ENCODE measurements at regions not wholly inside any gene's neighbourhood (a gene's known extent, or its start where the extent isn't known, plus 50 kb on each side); places are given as distances from the start of the nearest gene placed in this dataset.

GRCh38 chr1:177597393-177597792 is 372.5 kb downstream of the SEC16B start:
- DNase-seq (ENCODE audit: low read depth) = no peak
- no peak for TF ChIP-seq CTCF (IDR thresholded peaks at IDR 0.05; ENCODE audit: low read depth, low read length, missing control alignments)
- no peak overlapping the region for H3K4me3 ChIP-seq (ENCODE audit: low read depth, low read length)

- no peak for DNase-seq (ENCODE audit: low read depth)
Observed at GRCh38 chr1:177596485-177596884, 373.4 kb downstream of the SEC16B start.

GRCh38 chr1:177593105-177593504 is 376.8 kb downstream of the SEC16B start:
- DNase-seq (ENCODE audit: low read depth) = no peak
- no peak overlapping the region for H3K4me3 ChIP-seq (ENCODE audit: low read depth, low read length)
- no peak for TF ChIP-seq CTCF (IDR thresholded peaks at IDR 0.05; ENCODE audit: low read depth, low read length, missing control alignments)

More at GRCh38 chr1:177596485-177596884, 373.4 kb downstream of the SEC16B start:
- H3K4me3 ChIP-seq (ENCODE audit: low read depth, low read length) = no peak overlapping the region
- no peak for TF ChIP-seq CTCF (IDR thresholded peaks at IDR 0.05; ENCODE audit: low read depth, low read length, missing control alignments)

GRCh38 chr1:177592624-177593023 is 377.2 kb downstream of the SEC16B start:
- DNase-seq (ENCODE audit: low read depth) = no peak
- no peak for TF ChIP-seq CTCF (IDR thresholded peaks at IDR 0.05; ENCODE audit: low read depth, low read length, missing control alignments)

GRCh38 chr1:177591155-177591554 is 378.7 kb downstream of the SEC16B start:
- no peak overlapping the region for H3K4me3 ChIP-seq (ENCODE audit: low read depth, low read length)
- no peak for TF ChIP-seq CTCF (IDR thresholded peaks at IDR 0.05; ENCODE audit: low read depth, low read length, missing control alignments)
- no peak for DNase-seq (ENCODE audit: low read depth)

More at GRCh38 chr1:177592624-177593023, 377.2 kb downstream of the SEC16B start:
- H3K4me3 ChIP-seq (ENCODE audit: low read depth, low read length) = no peak overlapping the region

- H3K4me3 ChIP-seq (ENCODE audit: low read depth, low read length) = no peak overlapping the region
- TF ChIP-seq CTCF (IDR thresholded peaks at IDR 0.05; ENCODE audit: low read depth, low read length, missing control alignments) = no peak
- DNase-seq (ENCODE audit: low read depth) = no peak
Observed at GRCh38 chr1:177589166-177589565, 380.7 kb downstream of the SEC16B start.

GRCh38 chr1:177586429-177586828 is 383.4 kb downstream of the SEC16B start:
- DNase-seq (ENCODE audit: low read depth) = no peak
- TF ChIP-seq CTCF (IDR thresholded peaks at IDR 0.05; ENCODE audit: low read depth, low read length, missing control alignments) = no peak
- H3K4me3 ChIP-seq (ENCODE audit: low read depth, low read length) = no peak overlapping the region
